ENCODE measurements at regions not wholly inside any gene's neighbourhood (a gene's known extent, or its start where the extent isn't known, plus 50 kb on each side); places are given as distances from the start of the nearest gene placed in this dataset.

GRCh38 chr2:82728090-82728489, 1731.0 kb downstream of the SUCLG1 start:
- no peak for DNase-seq (ENCODE audit: low read depth)
- H3K4me3 ChIP-seq (ENCODE audit: control insufficient read depth, low read depth, low read length), result no peak overlapping the region
- no peak for TF ChIP-seq CTCF (IDR thresholded peaks at IDR 0.05; ENCODE audit: control insufficient read depth, insufficient read depth, low read depth, low read length, missing control alignments)

DNA sequence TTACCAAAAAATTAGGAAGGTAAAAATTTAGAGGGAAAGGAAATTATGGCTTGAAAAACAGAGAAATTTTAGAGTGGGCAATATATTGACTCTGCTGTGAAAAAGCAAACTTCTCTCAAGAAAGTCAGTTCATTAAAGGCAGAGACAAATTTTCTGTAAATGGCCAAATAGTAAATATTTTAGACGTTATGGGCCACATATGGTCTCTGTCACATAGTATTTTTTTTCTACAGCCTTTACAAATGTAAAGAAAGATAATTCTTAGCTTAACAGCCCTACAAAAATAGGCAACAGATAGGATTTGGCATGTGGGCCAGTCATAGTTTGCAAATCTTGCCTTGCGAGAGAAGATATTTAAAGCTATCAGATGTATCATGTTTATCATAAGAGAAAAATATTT, 1750.4 kb downstream of the SUCLG1 start:
- DNase-seq (ENCODE audit: low read depth), result no peak
- TF ChIP-seq CTCF (IDR thresholded peaks at IDR 0.05; ENCODE audit: control insufficient read depth, insufficient read depth, low read depth, low read length, missing control alignments), result no peak
- H3K4me3 ChIP-seq (ENCODE audit: control insufficient read depth, low read depth, low read length), result no peak overlapping the region

DNA sequence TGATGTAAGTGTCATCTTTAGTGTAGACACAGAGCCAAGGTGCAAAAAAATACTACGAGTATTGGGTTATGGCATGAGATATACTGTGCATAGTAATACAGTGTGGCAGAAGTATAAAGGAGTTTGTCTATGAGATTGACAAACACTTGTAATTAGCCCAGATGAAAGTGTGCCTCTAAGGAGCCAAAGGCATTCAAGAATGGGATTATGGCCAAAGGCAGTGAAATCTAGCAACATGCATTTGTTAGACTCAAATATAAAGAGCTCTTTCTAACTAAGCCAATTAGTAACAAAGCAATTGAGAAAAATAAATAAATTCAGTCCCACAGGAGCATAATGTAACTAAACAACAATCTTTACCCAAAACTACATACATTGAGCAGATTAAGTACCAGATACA, 1761.8 kb downstream of the SUCLG1 start:
- H3K4me3 ChIP-seq (ENCODE audit: control insufficient read depth, low read depth, low read length), result no peak overlapping the region
- DNase-seq (ENCODE audit: low read depth), result no peak
- TF ChIP-seq CTCF (IDR thresholded peaks at IDR 0.05; ENCODE audit: control insufficient read depth, insufficient read depth, low read depth, low read length, missing control alignments), result no peak

GRCh38 chr2:82694431-82694830, 1764.6 kb downstream of the SUCLG1 start:
- no peak for TF ChIP-seq CTCF (IDR thresholded peaks at IDR 0.05; ENCODE audit: control insufficient read depth, insufficient read depth, low read depth, low read length, missing control alignments)
- no peak for DNase-seq (ENCODE audit: low read depth)
- no peak overlapping the region for H3K4me3 ChIP-seq (ENCODE audit: control insufficient read depth, low read depth, low read length)

- no peak for DNase-seq (ENCODE audit: low read depth)
- TF ChIP-seq CTCF (IDR thresholded peaks at IDR 0.05; ENCODE audit: control insufficient read depth, insufficient read depth, low read depth, low read length, missing control alignments), result no peak
- H3K4me3 ChIP-seq (ENCODE audit: control insufficient read depth, low read depth, low read length), result no peak overlapping the region
Measured at GRCh38 chr2:82690757-82691411, 1768.2 kb downstream of the SUCLG1 start.

DNA sequence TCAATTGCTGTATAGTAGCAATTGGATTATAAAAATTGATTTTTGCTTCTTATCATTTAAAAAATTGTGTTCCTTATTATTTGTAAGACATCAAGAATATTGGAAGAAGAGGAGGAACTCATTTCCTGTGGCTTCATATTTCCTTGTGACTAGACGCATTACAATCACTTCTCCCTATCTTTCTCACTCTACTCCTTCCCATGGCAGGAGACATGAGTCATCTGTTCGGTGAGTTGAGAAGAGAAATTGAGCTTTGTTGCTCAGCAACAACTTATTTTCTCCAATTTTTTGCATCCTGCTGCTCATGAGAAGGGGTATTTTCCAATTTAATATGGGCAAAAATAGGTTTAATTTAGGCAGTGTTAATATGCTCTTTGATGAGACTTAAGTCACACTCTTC, 1783.9 kb downstream of the SUCLG1 start:
- no peak for DNase-seq (ENCODE audit: low read depth)
- TF ChIP-seq CTCF (IDR thresholded peaks at IDR 0.05; ENCODE audit: control insufficient read depth, insufficient read depth, low read depth, low read length, missing control alignments), result no peak
- H3K4me3 ChIP-seq (ENCODE audit: control insufficient read depth, low read depth, low read length), result no peak overlapping the region

GRCh38 chr2:82674652-82675051, 1784.4 kb downstream of the SUCLG1 start:
- TF ChIP-seq CTCF (IDR thresholded peaks at IDR 0.05; ENCODE audit: control insufficient read depth, insufficient read depth, low read depth, low read length, missing control alignments), result no peak
- no peak overlapping the region for H3K4me3 ChIP-seq (ENCODE audit: control insufficient read depth, low read depth, low read length)
- DNase-seq (ENCODE audit: low read depth), result no peak
